Upper lobe of left lung (tissue), 6 donors: ENCODE measurements at regions not wholly inside any gene's neighbourhood (a gene's known extent, or its start where the extent isn't known, plus 50 kb on each side); places are given as distances from the start of the nearest gene placed in this dataset.

Source experiments
- ATAC-seq, 2 donors: fragments of 200-7000 bp; cut with Tn5 transposase; one replicate each; pipeline ENCODE4 v1.9.1; 2022; ENCODE audit warnings: mild to moderate bottlenecking in 2 of 2, moderate library complexity in 2 of 2; ENCODE audit not compliant: low FRiP score in 2 of 2
- DNase-seq, 2 donors: peaks; one replicate each; pipeline ENCODE4 v3.0.0-alpha.2; 2019 to 2020
- H3K27ac ChIP-seq, 4 donors: fragments of 200-600 bp; sonication (generic); one replicate each; pipeline ENCODE4 v1.5.1; 2016 to 2019
- H3K27me3 ChIP-seq, 4 donors: fragments of 200-600 bp; sonication (generic); one replicate each; pipeline ENCODE4 v1.5.1; 2017 to 2019
- H3K36me3 ChIP-seq, 4 donors: fragments of 200-600 bp; sonication (generic); one replicate each; pipeline ENCODE4 v1.5.1; 2016 to 2019
- H3K4me1 ChIP-seq, 4 donors: fragments of 200-600 bp; sonication (generic); one replicate each; pipeline ENCODE4 v1.5.1; 2018 to 2019
- H3K4me3 ChIP-seq, 4 donors: fragments of 200-600 bp; sonication (generic); one replicate each; pipeline ENCODE4 v1.5.1; 2017 to 2019; ENCODE audit warnings: mild to moderate bottlenecking in 2 of 4, moderate library complexity in 1 of 4
- H3K9me3 ChIP-seq, 4 donors: fragments of 200-600 bp; sonication (generic); one replicate each; pipeline ENCODE4 v1.5.1; 2018 to 2019
- CTCF ChIP-seq, 6 experiments: fragments of 450-650 bp in 4 of 6; fragments of 200-600 bp in 2 of 6; sonication (generic) in 2 of 6; IDR thresholded peaks; one replicate each; pipeline ENCODE4 v1.5.1; 2016 to 2019; ENCODE audit warnings: antibody characterized with exemption in 6 of 6
- EP300 ChIP-seq, 4 donors: sonication (generic); formaldehyde crosslinking; IDR thresholded peaks; one replicate each; pipeline ENCODE4 v1.5.1; 2017; ENCODE audit warnings: antibody characterized with exemption in 4 of 4, control low read depth in 2 of 4
- POLR2A ChIP-seq, 4 donors: fragments of 450-650 bp; IDR thresholded peaks; one replicate each; pipeline ENCODE4 v1.5.1; 2016 to 2017; ENCODE audit warnings: antibody characterized with exemption in 4 of 4, mild to moderate bottlenecking in 2 of 4
- POLR2AphosphoS5 ChIP-seq, 2 donors: sonication (generic); formaldehyde crosslinking; IDR thresholded peaks; one replicate each; pipeline ENCODE4 v1.5.1; 2017; ENCODE audit warnings: antibody characterized with exemption in 2 of 2
- WGBS, 2 donors: methylation state at CpG; one replicate each; pipeline ENCODE4 v1.1.5; 2017 to 2018; 5-methylcytosine and 5-hydroxymethylcytosine counted together
- donor health status: DM: no; HTN: no; CAD: no; lungs with moderate emphysema.
- donor health status: DM: no; HTN: yes; CAD: no; lungs with severe emphysema.

GRCh38 chr6:21881969-21882465 lies 288.5 kb downstream of the SOX4 start:
- H3K4me3 ChIP-seq, result no peak overlapping the region
- 50 to 86% methylated on average over 1 of the region's 1 CpG for WGBS, 2 donors
- DNase-seq (no peak), ATAC-seq (no peak)
- no peak overlapping the region for H3K27ac ChIP-seq
- H3K27me3 ChIP-seq, result no peaks in the 10 kb centered on the region
- H3K4me1 ChIP-seq, result peaks cover 0 to 17% (median 6%) of the 10 kb centered on the region in 4 donors
- no peaks in the 10 kb centered on the region for H3K36me3 ChIP-seq
- H3K9me3 ChIP-seq, result no peaks in the 10 kb centered on the region
- TF ChIP-seq POLR2AphosphoS5 (IDR thresholded peaks at IDR 0.05) (no peak), EP300 (IDR thresholded peaks at IDR 0.05) (no peak), CTCF (IDR thresholded peaks at IDR 0.05) (no peak), POLR2A (IDR thresholded peaks at IDR 0.05) (no peak)

GRCh38 chr6:21883595-21884328 lies 290.2 kb downstream of the SOX4 start:
- WGBS, 2 donors, result 61 to 81% methylated on average over 5 of the region's 5 CpGs
- no peak overlapping the region for H3K4me3 ChIP-seq
- no peaks in the 10 kb centered on the region for H3K27me3 ChIP-seq
- no peaks in the 10 kb centered on the region for H3K9me3 ChIP-seq
- peaks cover 0 to 23% (median 13%) of the 10 kb centered on the region in 4 donors for H3K4me1 ChIP-seq
- DNase-seq, result no peak
- TF ChIP-seq EP300 (IDR thresholded peaks at IDR 0.05) (no peak), POLR2A (IDR thresholded peaks at IDR 0.05) (no peak), POLR2AphosphoS5 (IDR thresholded peaks at IDR 0.05) (no peak), CTCF (IDR thresholded peaks at IDR 0.05) (no peak)
- peak overlapping the region in 1 of 4 donors; percentile 7 for H3K27ac ChIP-seq
- H3K36me3 ChIP-seq, result no peaks in the 10 kb centered on the region
- ATAC-seq, result no peak

DNA sequence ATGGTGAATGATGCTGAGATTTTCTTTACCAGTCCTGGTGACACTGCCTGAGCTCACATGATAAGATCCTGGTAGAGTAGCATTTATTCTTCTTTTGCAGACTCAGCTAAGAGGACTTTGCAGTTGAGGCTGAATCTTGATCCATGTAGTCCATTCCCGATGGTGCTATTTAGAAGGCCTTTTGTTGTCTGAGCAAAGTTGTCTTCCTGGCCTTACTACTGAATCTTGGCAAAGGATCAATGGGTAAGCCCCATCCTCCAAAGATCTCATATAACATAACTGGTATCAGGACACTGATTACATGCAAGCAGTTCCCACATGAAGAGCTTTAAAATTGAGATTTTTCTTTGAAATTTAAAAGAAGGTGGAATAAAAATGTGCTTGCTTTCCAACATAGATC lies 291.6 kb downstream of the SOX4 start:
- no peaks in the 10 kb centered on the region for H3K9me3 ChIP-seq
- H3K36me3 ChIP-seq, result no peaks in the 10 kb centered on the region
- ATAC-seq, result no peak
- TF ChIP-seq CTCF (IDR thresholded peaks at IDR 0.05) (no peak), POLR2A (IDR thresholded peaks at IDR 0.05) (no peak), EP300 (IDR thresholded peaks at IDR 0.05) (no peak), POLR2AphosphoS5 (IDR thresholded peaks at IDR 0.05) (no peak)
- H3K27me3 ChIP-seq, result no peaks in the 10 kb centered on the region
- no peak for DNase-seq
- peak overlapping the region in 2 of 4 donors; percentile 40 to 52 for H3K27ac ChIP-seq
- H3K4me3 ChIP-seq, result no peak overlapping the region
- H3K4me1 ChIP-seq, result peaks cover 0 to 23% (median 13%) of the 10 kb centered on the region in 4 donors
- 30 to 50% methylated on average over 1 of the region's 1 CpG for WGBS, 2 donors

GRCh38 chr6:21885532-21886114 lies 292.1 kb downstream of the SOX4 start:
- peaks cover 0 to 23% (median 13%) of the 10 kb centered on the region in 4 donors for H3K4me1 ChIP-seq
- no peak for TF ChIP-seq CTCF (IDR thresholded peaks at IDR 0.05)
- no peak for TF ChIP-seq EP300 (IDR thresholded peaks at IDR 0.05)
- no peak for TF ChIP-seq POLR2A (IDR thresholded peaks at IDR 0.05)
- no peak for TF ChIP-seq POLR2AphosphoS5 (IDR thresholded peaks at IDR 0.05)
- peak; percentile 60 to 78 for ATAC-seq
- H3K36me3 ChIP-seq, result no peaks in the 10 kb centered on the region
- no peaks in the 10 kb centered on the region for H3K9me3 ChIP-seq
- H3K27ac ChIP-seq, result peak overlapping the region in 3 of 4 donors; percentile 40 to 52 (median 42)
- H3K27me3 ChIP-seq, result no peaks in the 10 kb centered on the region
- no peak for DNase-seq
- WGBS, 2 donors, result 56 to 71% methylated on average over 7 of the region's 7 CpGs
- H3K4me3 ChIP-seq, result no peak overlapping the region
